GM12892 (cell line): ENCODE measurements at regions not wholly inside any gene's neighbourhood (a gene's known extent, or its start where the extent isn't known, plus 50 kb on each side); places are given as distances from the start of the nearest gene placed in this dataset.

Source experiments
- POLR2A ChIP-seq: IDR thresholded peaks from 2 replicates; pipeline ENCODE4 v1.6.1; 2011; ENCODE audit warnings: low read depth, low read length, control low read depth
- POLR2AphosphoS5 ChIP-seq: IDR thresholded peaks from 2 replicates; pipeline ENCODE4 v1.6.1; 2011; ENCODE audit warnings: low read depth, low read length, control low read depth
- TAF1 ChIP-seq: IDR thresholded peaks from 2 replicates; pipeline ENCODE4 v1.6.1; 2011; ENCODE audit warnings: low read depth, mild to moderate bottlenecking, control low read depth, low read length, borderline replicate concordance

DNA sequence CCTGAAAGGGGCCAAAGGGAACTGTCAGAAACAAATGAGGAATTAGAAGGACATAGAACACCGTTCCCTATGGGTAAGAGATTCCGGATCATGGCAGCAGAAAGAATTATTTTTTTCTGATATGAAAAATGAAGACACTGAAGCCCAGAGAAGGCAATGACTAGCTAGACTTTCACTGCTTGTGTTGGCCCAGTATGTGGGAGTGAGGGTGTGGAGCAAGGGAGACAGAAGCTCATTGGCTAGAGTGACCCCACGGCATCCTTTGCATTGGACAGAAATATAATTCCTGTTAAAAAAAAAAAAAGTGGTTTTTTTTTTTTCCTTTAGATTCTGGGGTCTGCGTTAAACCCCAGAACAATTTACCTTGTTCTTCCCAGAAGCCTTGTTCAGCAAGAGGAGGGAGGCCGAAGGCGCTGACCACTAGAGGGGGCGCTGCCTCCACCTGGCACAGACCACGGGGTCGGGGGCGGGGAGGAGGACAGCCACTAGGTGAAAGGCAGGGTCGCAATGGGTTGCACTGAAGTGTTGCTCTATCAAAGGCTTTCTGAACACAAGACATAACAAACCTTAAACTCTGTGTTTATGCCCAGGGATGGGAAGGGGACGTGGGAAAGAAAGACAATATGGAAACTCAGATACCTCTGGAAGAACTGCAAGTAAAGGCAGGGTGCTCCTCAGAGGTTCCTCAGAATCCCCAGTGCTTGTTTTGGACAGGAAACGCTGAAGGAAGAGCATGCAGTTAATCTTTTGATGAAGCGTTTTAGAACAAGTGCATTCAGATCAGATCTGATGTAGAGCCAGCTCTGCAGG, 156.8 kb downstream of the KCNA5 start:
- TF ChIP-seq POLR2A (no peak), POLR2AphosphoS5 (no peak), TAF1 (no peak)
